HG03103 (cell line): ENCODE measurements at regions not wholly inside any gene's neighbourhood (a gene's known extent, or its start where the extent isn't known, plus 50 kb on each side); places are given as distances from the start of the nearest gene placed in this dataset.

Experiments
- ATAC-seq: cut with Tn5 transposase; IDR thresholded peaks from one replicate; pipeline ENCODE4 v1.9.1; 2021; ENCODE audit warnings: low read depth; ENCODE audit not compliant: unreplicated experiment

- ATAC-seq = no peak
Measured at GRCh38 chr12:58602736-58603135, 317.6 kb downstream of the LRIG3 start.

- ATAC-seq = no peak
Measured at GRCh38 chr12:58607805-58608204, 312.5 kb downstream of the LRIG3 start.

- ATAC-seq = no peak
Measured at GRCh38 chr12:58608711-58609110, 311.6 kb downstream of the LRIG3 start.

DNA sequence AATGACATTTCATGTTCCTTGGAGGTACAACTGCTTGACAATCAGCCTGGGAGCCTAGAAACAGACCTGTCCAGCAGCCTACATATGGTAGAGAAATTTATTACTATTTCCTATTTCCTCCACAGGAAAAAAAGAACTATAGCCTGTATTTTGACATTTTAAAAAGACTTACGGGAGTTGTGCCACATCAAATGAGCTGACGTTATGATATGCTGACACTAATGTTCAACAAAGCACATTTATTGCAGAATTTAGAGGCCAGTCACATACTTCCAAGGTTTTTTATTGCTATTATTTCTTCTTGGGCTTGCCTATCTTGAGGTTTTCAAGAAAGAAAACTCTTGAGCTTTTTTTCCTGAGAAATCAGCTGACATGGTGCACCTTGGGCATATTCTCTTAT is 305.3 kb downstream of the LRIG3 start:
- ATAC-seq = no peak

- no peak for ATAC-seq
Measured at GRCh38 chr12:58615576-58615975, 304.7 kb downstream of the LRIG3 start.

GRCh38 chr12:58616618-58617017 is 303.7 kb downstream of the LRIG3 start:
- ATAC-seq = no peak

- ATAC-seq = no peak
Measured at GRCh38 chr12:58621126-58621525, 299.2 kb downstream of the LRIG3 start.

DNA sequence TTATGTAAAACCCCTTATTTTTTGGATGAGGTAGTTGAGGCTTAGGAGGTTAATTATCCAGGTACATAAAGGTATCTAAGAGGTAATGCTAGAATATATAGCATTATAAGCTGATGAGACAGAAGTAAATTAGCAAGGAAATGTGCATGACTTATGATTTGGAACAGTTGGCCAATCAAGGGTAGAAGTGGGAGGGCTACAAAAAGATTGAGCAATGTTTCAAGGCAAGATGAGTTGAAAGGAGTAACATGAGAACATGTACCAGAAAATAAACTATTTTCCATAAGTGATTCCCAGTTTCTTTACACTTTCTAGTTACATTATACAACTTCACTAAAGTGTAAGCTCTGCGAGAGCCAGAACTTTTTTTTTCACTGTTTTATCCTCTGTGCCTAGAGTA is 290.9 kb downstream of the LRIG3 start:
- no peak for ATAC-seq

DNA sequence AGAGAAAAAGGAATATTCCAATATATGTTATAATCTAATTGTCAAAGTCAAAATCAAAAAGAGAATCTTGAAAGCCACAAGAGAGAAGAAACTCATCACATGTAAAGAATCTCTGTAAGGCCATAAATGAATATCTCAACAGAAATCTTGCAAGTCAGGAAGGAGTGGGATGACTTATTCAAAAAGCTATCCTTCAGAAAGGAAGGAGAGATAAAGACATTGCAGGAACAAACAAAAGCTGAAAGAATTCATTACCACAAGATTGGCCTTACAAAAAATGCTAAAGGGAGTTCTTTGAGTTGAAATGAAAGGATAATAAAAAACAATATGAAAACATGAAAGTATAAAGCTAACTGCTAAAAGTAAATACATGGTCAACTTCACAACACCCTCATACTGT is 286.8 kb downstream of the LRIG3 start:
- ATAC-seq = no peak

DNA sequence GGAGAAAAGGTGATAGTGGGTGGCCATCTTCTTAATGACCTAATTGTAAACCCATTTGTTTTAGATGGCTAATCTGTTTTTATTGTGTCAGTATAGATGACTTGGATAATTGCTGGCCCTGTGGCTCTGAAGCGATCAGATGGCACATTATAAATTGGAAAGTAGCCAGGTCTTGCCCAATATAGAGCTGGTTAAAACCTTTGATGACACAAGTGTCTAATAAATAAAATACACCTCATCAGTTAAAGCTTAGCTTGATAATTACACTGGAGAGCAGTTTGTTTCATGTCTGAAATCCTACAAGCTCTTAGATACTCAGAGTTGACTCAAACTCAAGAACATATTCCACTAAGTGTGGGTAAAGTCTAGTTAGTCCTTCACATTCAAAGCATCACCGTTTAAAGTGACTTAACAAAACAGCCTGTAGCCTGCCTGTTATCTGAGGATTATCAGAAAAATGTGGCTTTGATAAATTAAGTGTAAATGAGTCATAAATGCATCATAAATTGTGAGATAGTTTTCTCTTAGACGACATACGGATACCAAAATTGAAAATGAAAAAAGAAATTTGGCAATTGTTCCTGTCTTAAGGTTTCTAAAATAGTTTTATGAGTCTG is 280.9 kb downstream of the LRIG3 start:
- no peak for ATAC-seq

- ATAC-seq = no peak
Measured at GRCh38 chr12:58640314-58640713, 280.0 kb downstream of the LRIG3 start.

- no peak for ATAC-seq
Measured at GRCh38 chr12:58645946-58646345, 274.4 kb downstream of the LRIG3 start.

GRCh38 chr12:58647495-58647894 is 272.8 kb downstream of the LRIG3 start:
- no peak for ATAC-seq

- ATAC-seq = no peak
Measured at GRCh38 chr12:58648176-58648575, 272.1 kb downstream of the LRIG3 start.

- ATAC-seq = no peak
Measured at GRCh38 chr12:58651850-58652249, 268.5 kb downstream of the LRIG3 start.

GRCh38 chr12:58654021-58654420 is 266.3 kb downstream of the LRIG3 start:
- ATAC-seq = no peak

GRCh38 chr12:58655375-58655774 is 264.9 kb downstream of the LRIG3 start:
- no peak for ATAC-seq

DNA sequence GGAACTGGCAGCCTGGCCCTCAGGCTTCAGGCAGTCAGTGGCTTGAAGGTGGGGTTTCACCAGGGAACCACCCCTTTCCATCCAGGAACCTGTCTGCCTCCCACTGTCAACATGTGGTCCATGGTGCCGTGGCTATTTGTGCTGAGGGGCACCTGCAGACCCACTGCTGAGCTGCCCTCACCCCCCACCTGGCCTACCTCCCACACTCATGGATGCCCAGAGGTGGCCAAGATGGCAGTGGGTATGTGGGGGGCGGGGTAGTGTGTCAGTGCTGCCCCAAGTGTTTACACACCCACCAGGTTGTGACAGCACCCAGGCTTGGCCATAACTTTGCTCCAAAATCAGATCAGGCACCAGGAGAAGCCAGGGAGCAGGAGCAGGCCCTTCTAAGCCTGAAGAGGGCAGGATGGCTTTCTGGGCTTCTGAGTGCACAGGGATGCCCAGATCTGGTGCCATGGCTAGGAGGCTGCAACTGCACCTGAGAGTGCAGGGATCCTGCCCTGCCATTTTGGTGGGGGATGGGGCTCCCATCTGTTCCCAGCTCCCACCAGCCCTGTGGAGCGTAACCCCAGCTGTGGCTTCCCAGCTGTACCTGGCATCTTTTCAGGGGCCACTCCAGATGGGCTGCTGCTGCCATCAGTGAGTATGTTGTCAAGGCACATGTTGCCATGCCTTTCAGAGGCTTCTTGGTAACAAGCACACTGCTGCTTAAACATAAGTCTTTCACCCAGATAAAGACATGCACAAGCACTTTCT is 263.9 kb downstream of the LRIG3 start:
- no peak for ATAC-seq

- no peak for ATAC-seq
Measured at GRCh38 chr12:58657190-58657589, 263.1 kb downstream of the LRIG3 start.

- no peak for ATAC-seq
Measured at GRCh38 chr12:58665375-58665774, 254.9 kb downstream of the LRIG3 start.

DNA sequence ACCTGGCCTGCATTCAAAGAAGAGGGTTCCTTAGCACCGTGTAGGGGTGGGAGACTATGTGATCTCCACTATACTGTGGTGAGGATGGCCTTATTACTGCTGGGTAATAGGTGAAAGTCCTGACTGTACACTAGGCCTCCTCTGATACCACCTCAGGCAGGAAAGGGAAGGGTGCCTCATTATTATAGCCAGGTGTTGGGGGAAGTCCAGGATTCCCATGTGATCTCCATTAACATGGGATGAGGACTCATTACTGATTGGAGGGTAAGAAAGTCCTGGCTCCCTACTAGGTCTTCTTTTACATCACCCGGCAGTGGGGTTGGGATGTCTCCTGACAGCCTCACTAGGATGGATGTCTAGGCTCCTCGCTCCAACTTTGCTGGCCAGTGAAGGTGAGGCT is 252.1 kb downstream of the LRIG3 start:
- no peak for ATAC-seq

DNA sequence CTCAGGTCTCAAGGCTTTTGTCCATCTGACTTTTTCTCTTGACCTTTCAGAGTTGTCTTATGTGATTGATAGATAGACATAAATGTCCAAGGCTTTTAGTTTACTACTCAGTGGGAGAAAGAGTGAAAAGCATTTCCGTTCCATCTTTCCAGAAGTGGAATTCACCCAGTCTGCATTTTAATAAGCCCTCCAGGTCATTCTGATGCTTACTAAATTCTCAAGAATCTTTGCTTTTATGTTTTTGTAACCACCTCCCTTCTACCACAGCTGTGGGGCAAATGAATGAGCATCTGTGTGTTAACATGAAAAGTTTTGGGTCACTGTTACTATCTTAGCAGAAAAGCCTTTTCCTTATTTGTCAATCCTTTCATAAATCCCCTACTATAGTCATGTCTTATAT is 251.4 kb downstream of the LRIG3 start:
- ATAC-seq = no peak
